ENCODE measurements at regions not wholly inside any gene's neighbourhood (a gene's known extent, or its start where the extent isn't known, plus 50 kb on each side); places are given as distances from the start of the nearest gene placed in this dataset.

GRCh38 chr5:4405614-4406219 lies 734.4 kb upstream of the ADAMTS16 start:
- TF ChIP-seq CTCF (IDR thresholded peaks at IDR 0.05) (no peak), POLR2AphosphoS5 (IDR thresholded peaks at IDR 0.05) (no peak)
